Mesothelial cell of epicardium (in vitro differentiated cells): ENCODE measurements at regions not wholly inside any gene's neighbourhood (a gene's known extent, or its start where the extent isn't known, plus 50 kb on each side); places are given as distances from the start of the nearest gene placed in this dataset.

Experiments
- DNase-seq, 2 experiments: peaks; one replicate each; pipeline ENCODE4 v3.0.0; 2021; ENCODE audit warnings: low spot score in 2 of 2; ENCODE audit not compliant: unreplicated experiment in 2 of 2
- H3K27ac Mint-ChIP-seq: 2 replicates; pipeline ENCODE4 v1.8.0; 2021; ENCODE audit warnings: mixed read lengths
- H3K27me3 Mint-ChIP-seq: 2 replicates; pipeline ENCODE4 v1.8.0; 2021; ENCODE audit warnings: low read depth, mixed read lengths
- H3K36me3 Mint-ChIP-seq: 2 replicates; pipeline ENCODE4 v1.8.0; 2021; ENCODE audit warnings: mixed read lengths
- H3K4me1 Mint-ChIP-seq: 2 replicates; pipeline ENCODE4 v1.8.0; 2021; ENCODE audit warnings: mixed read lengths
- H3K4me3 Mint-ChIP-seq: 2 replicates; pipeline ENCODE4 v1.8.0; 2021; ENCODE audit warnings: mild to moderate bottlenecking, moderate library complexity, mixed read lengths
- H3K9me3 Mint-ChIP-seq: 2 replicates; pipeline ENCODE4 v1.8.0; 2021; ENCODE audit warnings: mixed read lengths
- CTCF ChIP-seq: fragments of 200-600 bp; sonication (generic); IDR thresholded peaks from one replicate; pipeline ENCODE4 v1.5.0; 2021; ENCODE audit warnings: antibody characterized with exemption; ENCODE audit not compliant: unreplicated experiment

GRCh38 chr12:71353607-71354006, 86.0 kb upstream of the LGR5 start:
- Mint-ChIP-seq H3K9me3 (no peaks in the 10 kb centered on the region), H3K27ac (no peak overlapping the region), H3K4me3 (no peak overlapping the region), H3K27me3 (no peaks in the 10 kb centered on the region), H3K36me3 (no peaks in the 10 kb centered on the region), H3K4me1 (no peaks in the 10 kb centered on the region)
- DNase-seq = no peak
- TF ChIP-seq CTCF = no peak

GRCh38 chr12:71349950-71350349, 89.6 kb upstream of the LGR5 start:
- no peak overlapping the region for H3K27ac Mint-ChIP-seq
- no peak overlapping the region for H3K4me3 Mint-ChIP-seq
- no peaks in the 10 kb centered on the region for H3K9me3 Mint-ChIP-seq
- H3K36me3 Mint-ChIP-seq = no peaks in the 10 kb centered on the region
- no peaks in the 10 kb centered on the region for H3K27me3 Mint-ChIP-seq
- no peaks in the 10 kb centered on the region for H3K4me1 Mint-ChIP-seq
- DNase-seq = no peak
- TF ChIP-seq CTCF = no peak

- TF ChIP-seq CTCF = no peak
- Mint-ChIP-seq H3K4me3 (no peak overlapping the region), H3K27me3 (no peaks in the 10 kb centered on the region), H3K27ac (no peak overlapping the region), H3K9me3 (peaks cover 28% of the 10 kb centered on the region), H3K36me3 (no peaks in the 10 kb centered on the region), H3K4me1 (no peaks in the 10 kb centered on the region)
- DNase-seq = no peak
Observed at GRCh38 chr12:71338933-71339332, 100.7 kb upstream of the LGR5 start.

GRCh38 chr12:71335963-71336257, 103.7 kb upstream of the LGR5 start:
- Mint-ChIP-seq H3K9me3 (peaks cover 24% of the 10 kb centered on the region), H3K4me3 (no peak overlapping the region), H3K27me3 (no peaks in the 10 kb centered on the region), H3K4me1 (no peaks in the 10 kb centered on the region), H3K27ac (no peak overlapping the region), H3K36me3 (no peaks in the 10 kb centered on the region)
- no peak for TF ChIP-seq CTCF
- DNase-seq = no peak

- Mint-ChIP-seq H3K27me3 (no peaks in the 10 kb centered on the region), H3K4me1 (no peaks in the 10 kb centered on the region), H3K36me3 (no peaks in the 10 kb centered on the region), H3K27ac (no peak overlapping the region), H3K4me3 (no peak overlapping the region), H3K9me3 (peaks cover 24% of the 10 kb centered on the region)
- no peak for DNase-seq
- TF ChIP-seq CTCF = no peak
Observed at GRCh38 chr12:71335151-71335962, 104.2 kb upstream of the LGR5 start.

- H3K27ac Mint-ChIP-seq = no peak overlapping the region
- H3K36me3 Mint-ChIP-seq = no peaks in the 10 kb centered on the region
Observed at GRCh38 chr12:71333418-71333817, 106.2 kb upstream of the LGR5 start.

More at GRCh38 chr12:71333418-71333817, 106.2 kb upstream of the LGR5 start:
- no peak for TF ChIP-seq CTCF
- no peaks in the 10 kb centered on the region for H3K4me1 Mint-ChIP-seq
- H3K4me3 Mint-ChIP-seq = no peak overlapping the region
- DNase-seq = no peak
- peaks cover 6% of the 10 kb centered on the region for H3K9me3 Mint-ChIP-seq
- no peaks in the 10 kb centered on the region for H3K27me3 Mint-ChIP-seq
